Stimulated activated CD4-positive, alpha-beta T cell treated with anti-CD3 and anti-CD28 coated beads, TNF-alpha, amount 100 ng/mL, for 4 hours (primary cell): ENCODE measurements at regions not wholly inside any gene's neighbourhood (a gene's known extent, or its start where the extent isn't known, plus 50 kb on each side); places are given as distances from the start of the nearest gene placed in this dataset.

Source experiments
- DNase-seq, 3 experiments: peaks; one replicate each; pipeline ENCODE4 v3.0.0-alpha.2; 2020; ENCODE audit warnings: low read depth in 3 of 3

- no peak for DNase-seq
These were observed 945.4 kb upstream of the SEMA6A start for GRCh38 chr5:117519957-117520500.

GRCh38 chr5:117504305-117504704 lies 929.7 kb upstream of the SEMA6A start:
- DNase-seq = no peak

- DNase-seq = no peak
These were observed 923.0 kb upstream of the SEMA6A start for GRCh38 chr5:117497601-117498000.

- no peak for DNase-seq
These were observed 922.2 kb upstream of the SEMA6A start for GRCh38 chr5:117496801-117497200.

GRCh38 chr5:117494188-117494587 lies 919.6 kb upstream of the SEMA6A start:
- no peak for DNase-seq

- DNase-seq = no peak
These were observed 914.4 kb upstream of the SEMA6A start for GRCh38 chr5:117488976-117489500.

GRCh38 chr5:117487556-117487955 lies 912.9 kb upstream of the SEMA6A start:
- DNase-seq = no peak

- DNase-seq = no peak
These were observed 912.3 kb upstream of the SEMA6A start for GRCh38 chr5:117486879-117487391.

GRCh38 chr5:117486261-117486660 lies 911.6 kb upstream of the SEMA6A start:
- DNase-seq = no peak

GRCh38 chr5:117475919-117476318 lies 901.3 kb upstream of the SEMA6A start:
- DNase-seq = no peak

GRCh38 chr5:117473165-117473564 lies 898.5 kb upstream of the SEMA6A start:
- DNase-seq = no peak

- no peak for DNase-seq
These were observed 889.4 kb upstream of the SEMA6A start for GRCh38 chr5:117463881-117464570.

GRCh38 chr5:117461966-117462365 lies 887.3 kb upstream of the SEMA6A start:
- DNase-seq = no peak

- no peak for DNase-seq
These were observed 886.8 kb upstream of the SEMA6A start for GRCh38 chr5:117461403-117461802.

GRCh38 chr5:117457656-117458055 lies 883.0 kb upstream of the SEMA6A start:
- DNase-seq = no peak

- DNase-seq = no peak
These were observed 882.3 kb upstream of the SEMA6A start for GRCh38 chr5:117456866-117457470.

- DNase-seq = no peak
These were observed 880.9 kb upstream of the SEMA6A start for GRCh38 chr5:117455236-117456233.

GRCh38 chr5:117454716-117455212 lies 880.1 kb upstream of the SEMA6A start:
- DNase-seq = no peak

- no peak for DNase-seq
These were observed 862.2 kb upstream of the SEMA6A start for GRCh38 chr5:117436846-117437245.

- no peak for DNase-seq
These were observed 860.6 kb upstream of the SEMA6A start for GRCh38 chr5:117435203-117435602.

GRCh38 chr5:117434254-117434653 lies 859.6 kb upstream of the SEMA6A start:
- DNase-seq = no peak
